ENCODE measurements at regions not wholly inside any gene's neighbourhood (a gene's known extent, or its start where the extent isn't known, plus 50 kb on each side); places are given as distances from the start of the nearest gene placed in this dataset.
A peak's percentile ranks its signal among the peaks of the same experiment; 100 is the strongest.

DNA sequence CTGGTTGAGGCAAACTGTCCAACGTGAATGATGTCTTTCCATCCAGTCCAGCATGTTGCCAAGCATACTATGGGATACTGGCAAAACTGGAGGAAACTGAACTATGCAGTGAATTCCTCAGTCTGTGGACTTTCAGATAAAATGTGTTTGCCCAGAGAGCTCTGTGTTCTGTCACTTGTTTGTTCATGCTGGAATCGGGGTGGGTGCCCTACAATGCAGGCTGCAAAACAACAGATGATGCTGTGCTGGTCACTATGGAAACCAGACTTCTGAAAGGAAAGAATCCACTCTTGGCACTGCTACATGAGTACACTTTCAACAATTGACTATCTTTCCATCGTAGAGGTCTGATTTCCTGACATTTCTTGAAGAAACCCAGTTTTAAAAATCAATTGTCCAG is 272.5 kb upstream of the ARHGEF26 start:
- H3K9ac ChIP-seq (ENCODE audit: low read depth, low read length, poor library complexity): no peak overlapping the region
- H2BK15ac ChIP-seq (ENCODE audit: low read length): no peak overlapping the region
- no peaks in the 10 kb centered on the region for H3K27me3 ChIP-seq (ENCODE audit: control insufficient read depth in 3 of 3, insufficient read depth in 3 of 3, low read depth in 1 of 3, low read length in 3 of 3)
- H3K18ac ChIP-seq (ENCODE audit: low read length): no peak overlapping the region
- peaks cover 5 to 16% of the 10 kb centered on the region in 2 donors for H3K4me1 ChIP-seq (ENCODE audit: control insufficient read depth in 2 of 2, insufficient read depth in 1 of 2, low read depth in 1 of 2, low read length in 2 of 2)
- H2AFZ ChIP-seq (ENCODE audit: low read length): no peak overlapping the region
- no peak overlapping the region for H3K27ac ChIP-seq (replicated peaks; ENCODE audit: low read length)
- no peaks in the 10 kb centered on the region for H3K79me1 ChIP-seq (ENCODE audit: low read depth, low read length)
- no peak overlapping the region for H3K14ac ChIP-seq (ENCODE audit: low read length)
- no peak overlapping the region for H2BK5ac ChIP-seq (ENCODE audit: low read length)
- H2BK12ac ChIP-seq (ENCODE audit: low read length): no peak overlapping the region
- H2AK5ac ChIP-seq (ENCODE audit: low read depth, low read length): no peak overlapping the region
- H3K23ac ChIP-seq (ENCODE audit: low read depth, low read length, poor library complexity): no peak overlapping the region
- no peaks in the 10 kb centered on the region for H3K9me3 ChIP-seq (replicated peaks in 1 of 2; ENCODE audit: control insufficient read depth in 2 of 2, insufficient read depth in 1 of 2, low read depth in 1 of 2, low read length in 2 of 2)
- no peak overlapping the region for H4K91ac ChIP-seq (ENCODE audit: low read depth, low read length, poor library complexity)
- no peak overlapping the region for H3K4ac ChIP-seq (ENCODE audit: low read length)
- H4K8ac ChIP-seq (ENCODE audit: low read depth, low read length): no peak overlapping the region
- H2BK120ac ChIP-seq (ENCODE audit: low read depth, low read length): no peak overlapping the region
- H3K4me2 ChIP-seq (ENCODE audit: insufficient read depth, low read length, poor library complexity, severe bottlenecking): no peak overlapping the region
- H3K36me3 ChIP-seq (replicated peaks in 1 of 2; ENCODE audit: control insufficient read depth in 2 of 2, insufficient read depth in 2 of 2, low read length in 2 of 2): no peaks in the 10 kb centered on the region
- peak; percentile 29 for DNase-seq (ENCODE audit: low spot score)
- WGBS, 2 donors (ENCODE audit: extremely low coverage in 2 of 2, insufficient read length in 2 of 2, insufficient replicate concordance in 1 of 2): no CpG with 5 or more reads among the region's 3 CpGs
- H3K4me3 ChIP-seq (ENCODE audit: low read length in 2 of 2): no peak overlapping the region

DNA sequence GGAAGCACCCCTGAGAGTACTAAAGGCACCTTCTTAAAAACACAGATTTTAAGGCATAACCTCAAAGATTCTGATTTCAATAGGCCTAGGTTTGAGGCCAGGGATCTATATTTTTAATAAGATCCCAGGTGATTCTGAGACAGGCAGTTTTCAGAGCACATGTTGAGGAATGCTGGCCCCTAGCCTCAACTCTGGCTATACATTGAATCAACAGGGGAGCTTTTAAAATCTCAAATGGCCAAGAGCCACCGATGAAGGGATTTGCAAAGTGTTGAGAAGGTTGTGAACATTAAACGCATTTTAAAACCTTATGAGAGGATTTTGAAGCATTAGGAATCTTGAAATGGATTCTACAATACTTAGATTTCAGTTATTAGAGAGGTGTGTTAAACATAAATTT is 268.8 kb upstream of the ARHGEF26 start:
- Histone ChIP-seq H3K4me1 (ENCODE audit: control insufficient read depth in 2 of 2, insufficient read depth in 1 of 2, low read depth in 1 of 2, low read length in 2 of 2) (peaks cover 6 to 22% of the 10 kb centered on the region in 2 donors), H2AK5ac (ENCODE audit: low read depth, low read length) (no peak overlapping the region), H3K4me2 (ENCODE audit: insufficient read depth, low read length, poor library complexity, severe bottlenecking) (no peak overlapping the region), H3K9ac (ENCODE audit: low read depth, low read length, poor library complexity) (no peak overlapping the region), H4K91ac (ENCODE audit: low read depth, low read length, poor library complexity) (no peak overlapping the region), H3K36me3 (replicated peaks in 1 of 2; ENCODE audit: control insufficient read depth in 2 of 2, insufficient read depth in 2 of 2, low read length in 2 of 2) (no peaks in the 10 kb centered on the region), H2BK5ac (ENCODE audit: low read length) (no peak overlapping the region), H3K23ac (ENCODE audit: low read depth, low read length, poor library complexity) (no peak overlapping the region), H3K79me1 (ENCODE audit: low read depth, low read length) (no peaks in the 10 kb centered on the region), H4K8ac (ENCODE audit: low read depth, low read length) (no peak overlapping the region), H2BK15ac (ENCODE audit: low read length) (no peak overlapping the region), H3K9me3 (replicated peaks in 1 of 2; ENCODE audit: control insufficient read depth in 2 of 2, insufficient read depth in 1 of 2, low read depth in 1 of 2, low read length in 2 of 2) (no peaks in the 10 kb centered on the region), H2AFZ (ENCODE audit: low read length) (peak overlapping the region; percentile 2), H3K18ac (ENCODE audit: low read length) (no peak overlapping the region), H3K4ac (ENCODE audit: low read length) (no peak overlapping the region), H3K4me3 (ENCODE audit: low read length in 2 of 2) (no peak overlapping the region), H2BK12ac (ENCODE audit: low read length) (no peak overlapping the region), H2BK120ac (ENCODE audit: low read depth, low read length) (no peak overlapping the region), H3K27ac (replicated peaks; ENCODE audit: low read length) (no peak overlapping the region), H3K14ac (ENCODE audit: low read length) (no peak overlapping the region), H3K27me3 (ENCODE audit: control insufficient read depth in 3 of 3, insufficient read depth in 3 of 3, low read depth in 1 of 3, low read length in 3 of 3) (no peaks in the 10 kb centered on the region)
- WGBS, 2 donors (ENCODE audit: extremely low coverage in 2 of 2, insufficient read length in 2 of 2, insufficient replicate concordance in 1 of 2): no CpG with 5 or more reads among the region's 2 CpGs
- DNase-seq (ENCODE audit: low spot score): no peak

GRCh38 chr3:153853163-153853562 is 268.0 kb upstream of the ARHGEF26 start:
- no peak overlapping the region for H3K23ac ChIP-seq (ENCODE audit: low read depth, low read length, poor library complexity)
- no peaks in the 10 kb centered on the region for H3K36me3 ChIP-seq (replicated peaks in 1 of 2; ENCODE audit: control insufficient read depth in 2 of 2, insufficient read depth in 2 of 2, low read length in 2 of 2)
- H2BK120ac ChIP-seq (ENCODE audit: low read depth, low read length): no peak overlapping the region
- no peak overlapping the region for H3K4ac ChIP-seq (ENCODE audit: low read length)
- H3K4me1 ChIP-seq (ENCODE audit: control insufficient read depth in 2 of 2, insufficient read depth in 1 of 2, low read depth in 1 of 2, low read length in 2 of 2): peaks cover 6 to 15% of the 10 kb centered on the region in 2 donors
- no peak for DNase-seq (ENCODE audit: low spot score)
- no peak overlapping the region for H2BK15ac ChIP-seq (ENCODE audit: low read length)
- H3K79me1 ChIP-seq (ENCODE audit: low read depth, low read length): no peaks in the 10 kb centered on the region
- H3K9me3 ChIP-seq (replicated peaks in 1 of 2; ENCODE audit: control insufficient read depth in 2 of 2, insufficient read depth in 1 of 2, low read depth in 1 of 2, low read length in 2 of 2): no peaks in the 10 kb centered on the region
- H3K9ac ChIP-seq (ENCODE audit: low read depth, low read length, poor library complexity): no peak overlapping the region
- H2AFZ ChIP-seq (ENCODE audit: low read length): no peak overlapping the region
- H3K4me3 ChIP-seq (ENCODE audit: low read length in 2 of 2): no peak overlapping the region
- no peaks in the 10 kb centered on the region for H3K27me3 ChIP-seq (ENCODE audit: control insufficient read depth in 3 of 3, insufficient read depth in 3 of 3, low read depth in 1 of 3, low read length in 3 of 3)
- H4K91ac ChIP-seq (ENCODE audit: low read depth, low read length, poor library complexity): no peak overlapping the region
- H3K18ac ChIP-seq (ENCODE audit: low read length): no peak overlapping the region
- 100% methylated on average over 1 of the region's 1 CpG; no CpG with 5 or more reads in 1 of the 2 donors for WGBS, 2 donors (ENCODE audit: extremely low coverage in 2 of 2, insufficient read length in 2 of 2, insufficient replicate concordance in 1 of 2)
- no peak overlapping the region for H3K27ac ChIP-seq (replicated peaks; ENCODE audit: low read length)
- no peak overlapping the region for H2AK5ac ChIP-seq (ENCODE audit: low read depth, low read length)
- no peak overlapping the region for H4K8ac ChIP-seq (ENCODE audit: low read depth, low read length)
- H3K4me2 ChIP-seq (ENCODE audit: insufficient read depth, low read length, poor library complexity, severe bottlenecking): no peak overlapping the region
- no peak overlapping the region for H2BK5ac ChIP-seq (ENCODE audit: low read length)
- no peak overlapping the region for H2BK12ac ChIP-seq (ENCODE audit: low read length)
- H3K14ac ChIP-seq (ENCODE audit: low read length): no peak overlapping the region

DNA sequence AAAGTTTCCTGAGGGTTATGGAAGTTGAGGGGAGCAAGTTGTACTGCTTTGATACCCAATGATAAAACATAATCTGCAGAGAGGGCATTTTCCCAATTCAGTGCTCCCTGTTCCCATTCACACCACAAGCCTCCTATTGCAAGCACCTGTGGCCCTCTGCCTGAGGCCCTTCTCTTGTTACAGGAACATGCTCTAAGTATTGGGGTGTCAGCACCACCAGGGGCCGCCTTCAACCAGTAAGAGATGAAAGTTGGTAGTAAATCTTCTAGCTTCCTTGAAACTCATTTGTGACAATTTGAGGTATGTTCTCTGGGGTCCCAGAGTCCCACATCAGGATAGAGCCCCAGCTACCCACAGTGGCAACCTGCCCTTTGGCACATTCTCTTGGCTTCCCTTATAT is 265.4 kb upstream of the ARHGEF26 start:
- no peak overlapping the region for H2AFZ ChIP-seq (ENCODE audit: low read length)
- H3K4me3 ChIP-seq (ENCODE audit: low read length in 2 of 2): no peak overlapping the region
- no peak overlapping the region for H4K91ac ChIP-seq (ENCODE audit: low read depth, low read length, poor library complexity)
- H3K14ac ChIP-seq (ENCODE audit: low read length): no peak overlapping the region
- H2BK120ac ChIP-seq (ENCODE audit: low read depth, low read length): no peak overlapping the region
- H3K79me1 ChIP-seq (ENCODE audit: low read depth, low read length): no peaks in the 10 kb centered on the region
- no peak overlapping the region for H3K4ac ChIP-seq (ENCODE audit: low read length)
- H2BK5ac ChIP-seq (ENCODE audit: low read length): no peak overlapping the region
- no peak overlapping the region for H3K9ac ChIP-seq (ENCODE audit: low read depth, low read length, poor library complexity)
- H3K18ac ChIP-seq (ENCODE audit: low read length): no peak overlapping the region
- H3K9me3 ChIP-seq (replicated peaks in 1 of 2; ENCODE audit: control insufficient read depth in 2 of 2, insufficient read depth in 1 of 2, low read depth in 1 of 2, low read length in 2 of 2): no peaks in the 10 kb centered on the region
- H3K36me3 ChIP-seq (replicated peaks in 1 of 2; ENCODE audit: control insufficient read depth in 2 of 2, insufficient read depth in 2 of 2, low read length in 2 of 2): no peaks in the 10 kb centered on the region
- no peak overlapping the region for H4K8ac ChIP-seq (ENCODE audit: low read depth, low read length)
- WGBS, 2 donors (ENCODE audit: extremely low coverage in 2 of 2, insufficient read length in 2 of 2, insufficient replicate concordance in 1 of 2): no CpG with 5 or more reads among the region's 1 CpG
- H2AK5ac ChIP-seq (ENCODE audit: low read depth, low read length): no peak overlapping the region
- no peak overlapping the region for H2BK15ac ChIP-seq (ENCODE audit: low read length)
- no peak overlapping the region for H3K23ac ChIP-seq (ENCODE audit: low read depth, low read length, poor library complexity)
- no peak for DNase-seq (ENCODE audit: low spot score)
- H3K27ac ChIP-seq (replicated peaks; ENCODE audit: low read length): no peak overlapping the region
- no peak overlapping the region for H3K4me2 ChIP-seq (ENCODE audit: insufficient read depth, low read length, poor library complexity, severe bottlenecking)
- no peaks in the 10 kb centered on the region for H3K27me3 ChIP-seq (ENCODE audit: control insufficient read depth in 3 of 3, insufficient read depth in 3 of 3, low read depth in 1 of 3, low read length in 3 of 3)
- peaks cover 2 to 6% of the 10 kb centered on the region in 2 donors for H3K4me1 ChIP-seq (ENCODE audit: control insufficient read depth in 2 of 2, insufficient read depth in 1 of 2, low read depth in 1 of 2, low read length in 2 of 2)
- H2BK12ac ChIP-seq (ENCODE audit: low read length): no peak overlapping the region
